TTC549 (cell line): ENCODE measurements at regions not wholly inside any gene's neighbourhood (a gene's known extent, or its start where the extent isn't known, plus 50 kb on each side); places are given as distances from the start of the nearest gene placed in this dataset.

Experiments
- FAIRE-seq: peaks from 2 replicates; lab custom pipeline; 2012; peaks lifted over from hg19 to GRCh38; lab: Jason Lieb, UNC

GRCh38 chr19:56947206-56947605, 106.7 kb upstream of the PEG3 start:
- FAIRE-seq, result no peak

GRCh38 chr19:56949626-56950025, 109.1 kb upstream of the PEG3 start:
- no peak for FAIRE-seq

GRCh38 chr19:56951672-56952071, 111.1 kb upstream of the PEG3 start:
- FAIRE-seq, result no peak

GRCh38 chr19:56953470-56953869, 112.9 kb upstream of the PEG3 start:
- no peak for FAIRE-seq

- no peak for FAIRE-seq
Observed at GRCh38 chr19:56955637-56956216, 115.2 kb upstream of the PEG3 start.

GRCh38 chr19:56956503-56957226, 116.1 kb upstream of the PEG3 start:
- FAIRE-seq, result no peak

- FAIRE-seq, result no peak
Observed at GRCh38 chr19:56959205-56959604, 118.7 kb upstream of the PEG3 start.

- FAIRE-seq, result no peak
Observed at GRCh38 chr19:56960959-56961543, 120.5 kb upstream of the PEG3 start.

GRCh38 chr19:56964410-56964920, 123.9 kb upstream of the PEG3 start:
- no peak for FAIRE-seq

- FAIRE-seq, result peak; percentile 80
Observed at GRCh38 chr19:56966225-56966696, 125.7 kb upstream of the PEG3 start.

- FAIRE-seq, result no peak
Observed at GRCh38 chr19:56966697-56967299, 126.3 kb upstream of the PEG3 start.

- FAIRE-seq, result no peak
Observed at GRCh38 chr19:56969156-56969555, 128.6 kb upstream of the PEG3 start.

GRCh38 chr19:56969759-56970178, 129.2 kb upstream of the PEG3 start:
- FAIRE-seq, result peak; percentile 90

GRCh38 chr19:56971230-56971629, 130.7 kb upstream of the PEG3 start:
- no peak for FAIRE-seq

- peak; percentile 90 for FAIRE-seq
Observed at GRCh38 chr19:56972291-56972841, 131.8 kb upstream of the PEG3 start.

GRCh38 chr19:56973713-56974555, 133.4 kb upstream of the PEG3 start:
- peak; percentile 92 for FAIRE-seq

GRCh38 chr19:56974556-56975207, 134.2 kb upstream of the PEG3 start:
- no peak for FAIRE-seq

GRCh38 chr19:56976300-56976699, 135.8 kb upstream of the PEG3 start:
- FAIRE-seq, result no peak

- peak; percentile 67 for FAIRE-seq
Observed at GRCh38 chr19:56976995-56977906, 136.7 kb upstream of the PEG3 start.

GRCh38 chr19:56978023-56978565, 137.6 kb upstream of the PEG3 start:
- FAIRE-seq, result peak; percentile 93
